ENCODE measurements at regions not wholly inside any gene's neighbourhood (a gene's known extent, or its start where the extent isn't known, plus 50 kb on each side); places are given as distances from the start of the nearest gene placed in this dataset.

- DNase-seq, result no peak
These were observed 134.4 kb upstream of the SLC1A4 start for GRCh38 chr2:64854773-64855237.

GRCh38 chr2:64857581-64858471 is 131.4 kb upstream of the SLC1A4 start:
- DNase-seq, result no peak

- DNase-seq, result no peak
These were observed 130.5 kb upstream of the SLC1A4 start for GRCh38 chr2:64858541-64859311.

- peak; percentile 72 for DNase-seq
These were observed 129.6 kb upstream of the SLC1A4 start for GRCh38 chr2:64859312-64860212.

- no peak for DNase-seq
These were observed 128.8 kb upstream of the SLC1A4 start for GRCh38 chr2:64860276-64860885.

GRCh38 chr2:64860936-64861335 is 128.3 kb upstream of the SLC1A4 start:
- DNase-seq, result no peak

GRCh38 chr2:64861452-64862397 is 127.5 kb upstream of the SLC1A4 start:
- no peak for DNase-seq

- no peak for DNase-seq
These were observed 126.6 kb upstream of the SLC1A4 start for GRCh38 chr2:64862623-64863022.

GRCh38 chr2:64863097-64863820 is 125.9 kb upstream of the SLC1A4 start:
- DNase-seq, result no peak

GRCh38 chr2:64865073-64865830 is 123.9 kb upstream of the SLC1A4 start:
- no peak for DNase-seq

- no peak for DNase-seq
These were observed 123.3 kb upstream of the SLC1A4 start for GRCh38 chr2:64865831-64866345.

GRCh38 chr2:64866797-64867196 is 122.4 kb upstream of the SLC1A4 start:
- no peak for DNase-seq

GRCh38 chr2:64867253-64867996 is 121.8 kb upstream of the SLC1A4 start:
- no peak for DNase-seq

- no peak for DNase-seq
These were observed 120.1 kb upstream of the SLC1A4 start for GRCh38 chr2:64869126-64869525.

GRCh38 chr2:64873472-64873924 is 115.7 kb upstream of the SLC1A4 start:
- no peak for DNase-seq

- DNase-seq, result no peak
These were observed 114.6 kb upstream of the SLC1A4 start for GRCh38 chr2:64874593-64874992.

GRCh38 chr2:64875368-64875767 is 113.8 kb upstream of the SLC1A4 start:
- no peak for DNase-seq

- no peak for DNase-seq
These were observed 113.0 kb upstream of the SLC1A4 start for GRCh38 chr2:64876137-64876647.
